ENCODE measurements at regions not wholly inside any gene's neighbourhood (a gene's known extent, or its start where the extent isn't known, plus 50 kb on each side); places are given as distances from the start of the nearest gene placed in this dataset.
A peak's percentile ranks its signal among the peaks of the same experiment; 100 is the strongest.

DNA sequence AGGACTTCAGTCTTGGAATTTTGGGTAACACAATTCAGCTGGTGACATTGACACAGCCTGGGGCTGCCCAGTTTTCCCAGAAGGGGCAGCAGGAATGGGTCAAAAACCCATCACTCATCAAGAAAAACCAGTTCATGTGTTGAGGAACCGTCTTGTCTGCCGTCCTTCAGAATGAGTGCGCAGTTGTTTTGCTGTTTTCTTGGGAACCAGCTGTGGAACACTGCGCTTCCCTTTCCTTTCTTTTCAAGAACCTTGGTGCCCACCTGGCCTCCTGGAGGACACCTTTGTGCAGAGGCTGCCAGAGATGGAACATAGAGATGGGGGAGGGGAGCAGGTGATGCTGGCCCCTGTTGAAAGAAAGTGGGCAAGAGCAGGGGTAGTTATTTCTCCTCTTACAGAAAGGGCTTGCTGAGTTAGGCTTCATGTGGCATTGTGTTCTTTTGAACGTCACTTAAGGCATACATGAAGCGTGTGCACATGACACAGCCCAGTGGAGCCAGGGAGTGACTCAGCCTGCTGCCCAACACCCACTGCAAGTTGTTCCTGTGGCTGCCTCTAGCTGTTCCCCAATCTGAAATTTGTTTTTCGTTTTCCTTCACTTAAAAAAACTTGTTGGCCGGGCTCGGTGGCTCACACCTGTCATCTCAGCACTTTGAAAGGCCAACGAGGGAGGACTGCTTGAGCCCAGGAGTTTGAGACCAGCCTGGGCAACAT lies 87.4 kb upstream of the TNS3 start:
- no peaks in the 10 kb centered on the region for H3K36me3 ChIP-seq (ENCODE audit: insufficient read depth, low read length)
- no peak overlapping the region for H2AFZ ChIP-seq (ENCODE audit: low read length)
- H3K9me3 ChIP-seq (ENCODE audit: low read length), result peaks cover 3% of the 10 kb centered on the region; the same call in 1 of the 2 replicates
- no peaks in the 10 kb centered on the region for H4K20me1 ChIP-seq (ENCODE audit: insufficient read depth, low read length)
- peak overlapping the region; percentile 58 for H3K9ac ChIP-seq (ENCODE audit: low read length)
- H3K4me2 ChIP-seq (ENCODE audit: low read length), result peak overlapping the region; percentile 33
- no peaks in the 10 kb centered on the region for H3K9me2 ChIP-seq (ENCODE audit: low read depth, low read length)
- H3K27ac ChIP-seq (ENCODE audit: low read depth, low read length, poor library complexity, severe bottlenecking), result peak overlapping the region; percentile 98
- no peaks in the 10 kb centered on the region for H3K79me2 ChIP-seq (ENCODE audit: insufficient read depth, low read length)
- TF ChIP-seq EZH2 (IDR thresholded peaks at IDR 0.05; ENCODE audit: borderline replicate concordance, low read length), result no peak
- TF ChIP-seq, protein P1, sequence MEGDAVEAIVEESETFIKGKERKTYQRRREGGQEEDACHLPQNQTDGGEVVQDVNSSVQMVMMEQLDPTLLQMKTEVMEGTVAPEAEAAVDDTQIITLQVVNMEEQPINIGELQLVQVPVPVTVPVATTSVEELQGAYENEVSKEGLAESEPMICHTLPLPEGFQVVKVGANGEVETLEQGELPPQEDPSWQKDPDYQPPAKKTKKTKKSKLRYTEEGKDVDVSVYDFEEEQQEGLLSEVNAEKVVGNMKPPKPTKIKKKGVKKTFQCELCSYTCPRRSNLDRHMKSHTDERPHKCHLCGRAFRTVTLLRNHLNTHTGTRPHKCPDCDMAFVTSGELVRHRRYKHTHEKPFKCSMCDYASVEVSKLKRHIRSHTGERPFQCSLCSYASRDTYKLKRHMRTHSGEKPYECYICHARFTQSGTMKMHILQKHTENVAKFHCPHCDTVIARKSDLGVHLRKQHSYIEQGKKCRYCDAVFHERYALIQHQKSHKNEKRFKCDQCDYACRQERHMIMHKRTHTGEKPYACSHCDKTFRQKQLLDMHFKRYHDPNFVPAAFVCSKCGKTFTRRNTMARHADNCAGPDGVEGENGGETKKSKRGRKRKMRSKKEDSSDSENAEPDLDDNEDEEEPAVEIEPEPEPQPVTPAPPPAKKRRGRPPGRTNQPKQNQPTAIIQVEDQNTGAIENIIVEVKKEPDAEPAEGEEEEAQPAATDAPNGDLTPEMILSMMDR (IDR thresholded peaks at IDR 0.05; ENCODE audit: low read length), result no peak
- H3K4me1 ChIP-seq (ENCODE audit: insufficient read depth, low read length, severe bottlenecking), result peaks cover 74% of the 10 kb centered on the region
- no peaks in the 10 kb centered on the region for H3K27me3 ChIP-seq (ENCODE audit: insufficient read depth, low read length)
- peaks cover 4% of the 10 kb centered on the region; the same call in 1 of the 2 replicates for H3F3A ChIP-seq (ENCODE audit: insufficient read depth, low read length)
- H3K4me3 ChIP-seq (ENCODE audit: low read depth, low read length, poor library complexity, severe bottlenecking), result no peak overlapping the region

DNA sequence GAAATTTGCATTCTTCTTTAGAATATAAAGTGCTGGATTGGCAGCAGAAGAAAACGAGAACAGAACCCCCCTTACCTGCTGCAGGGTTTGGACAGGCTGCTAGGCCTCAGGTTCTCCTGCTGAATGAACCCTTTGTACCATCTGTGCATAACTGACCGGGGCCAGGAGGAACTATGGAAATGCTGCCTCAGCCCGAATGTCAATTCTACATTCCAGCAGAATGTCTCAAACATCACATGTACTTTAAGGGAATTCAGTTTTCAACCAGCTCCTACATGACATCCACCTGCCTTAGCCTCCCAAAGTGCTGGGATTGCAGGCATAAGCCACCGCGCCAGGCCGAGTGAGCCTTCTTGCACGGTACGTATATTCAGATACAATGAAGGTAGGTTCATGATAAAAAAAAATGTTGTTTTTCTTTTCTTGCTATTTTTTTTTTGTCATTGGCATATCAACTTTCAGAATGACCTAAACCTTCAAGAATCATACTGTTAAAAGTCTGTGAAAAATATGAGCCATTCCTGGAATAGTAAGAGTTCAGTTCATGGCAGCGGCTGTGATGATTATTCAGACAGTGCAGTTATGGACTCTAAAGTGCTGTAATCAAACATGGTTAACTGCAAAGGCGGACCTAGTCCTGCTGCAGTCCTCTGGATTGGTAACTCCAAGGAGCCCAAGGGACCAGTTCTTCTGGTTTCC lies 84.4 kb upstream of the TNS3 start:
- Histone ChIP-seq H3K9me2 (ENCODE audit: low read depth, low read length) (no peaks in the 10 kb centered on the region), H3K79me2 (ENCODE audit: insufficient read depth, low read length) (no peaks in the 10 kb centered on the region), H3F3A (ENCODE audit: insufficient read depth, low read length) (no peaks in the 10 kb centered on the region; the same call in 1 of the 2 replicates), H3K4me3 (ENCODE audit: low read depth, low read length, poor library complexity, severe bottlenecking) (no peak overlapping the region), H3K27ac (ENCODE audit: low read depth, low read length, poor library complexity, severe bottlenecking) (peak overlapping the region; percentile 30), H3K4me2 (ENCODE audit: low read length) (no peak overlapping the region), H3K27me3 (ENCODE audit: insufficient read depth, low read length) (no peaks in the 10 kb centered on the region), H3K4me1 (ENCODE audit: insufficient read depth, low read length, severe bottlenecking) (peaks cover 53% of the 10 kb centered on the region), H3K9me3 (ENCODE audit: low read length) (peaks cover 3% of the 10 kb centered on the region; the same call in 1 of the 2 replicates), H3K9ac (ENCODE audit: low read length) (no peak overlapping the region), H4K20me1 (ENCODE audit: insufficient read depth, low read length) (no peaks in the 10 kb centered on the region), H2AFZ (ENCODE audit: low read length) (no peak overlapping the region), H3K36me3 (ENCODE audit: insufficient read depth, low read length) (no peaks in the 10 kb centered on the region)
- TF ChIP-seq, protein P1 (IDR thresholded peaks at IDR 0.05; ENCODE audit: low read length), result no peak
- no peak for TF ChIP-seq EZH2 (IDR thresholded peaks at IDR 0.05; ENCODE audit: borderline replicate concordance, low read length)

DNA sequence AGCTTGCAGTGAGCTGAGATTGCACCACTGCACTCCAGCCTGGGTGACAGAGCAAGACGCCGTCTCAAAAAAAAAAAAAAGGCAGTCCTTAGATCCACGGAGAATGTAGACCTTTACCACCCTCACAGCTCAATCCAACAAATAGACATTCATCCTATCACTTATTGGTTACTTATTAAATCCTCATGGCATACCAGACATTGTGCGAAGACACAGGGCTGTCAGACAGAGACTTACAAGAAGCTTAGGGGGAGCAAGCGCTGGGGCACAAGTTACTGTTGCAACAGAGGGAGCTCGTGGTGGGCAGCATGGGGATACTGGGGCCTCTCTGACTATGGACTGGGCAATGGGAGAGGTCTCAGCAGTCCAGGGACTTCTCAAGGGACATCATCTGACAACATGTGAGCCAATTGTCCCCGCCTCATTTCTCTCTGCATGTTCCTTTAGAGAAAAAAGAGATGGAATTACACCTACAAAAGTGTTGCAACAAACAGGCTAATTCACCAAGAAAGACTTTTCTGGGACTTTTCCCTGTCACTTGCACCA lies 82.8 kb upstream of the TNS3 start:
- no peak overlapping the region for H2AFZ ChIP-seq (ENCODE audit: low read length)
- no peaks in the 10 kb centered on the region for H3K36me3 ChIP-seq (ENCODE audit: insufficient read depth, low read length)
- H3K79me2 ChIP-seq (ENCODE audit: insufficient read depth, low read length), result no peaks in the 10 kb centered on the region
- H3K9ac ChIP-seq (ENCODE audit: low read length), result no peak overlapping the region
- no peak overlapping the region; the same call in 1 of the 2 replicates for H3K4me2 ChIP-seq (ENCODE audit: low read length)
- peaks cover 43% of the 10 kb centered on the region for H3K4me1 ChIP-seq (ENCODE audit: insufficient read depth, low read length, severe bottlenecking)
- peaks cover 3% of the 10 kb centered on the region; the same call in 1 of the 2 replicates for H3K9me3 ChIP-seq (ENCODE audit: low read length)
- H3K27ac ChIP-seq (ENCODE audit: low read depth, low read length, poor library complexity, severe bottlenecking), result peak overlapping the region; percentile 30
- H3K4me3 ChIP-seq (ENCODE audit: low read depth, low read length, poor library complexity, severe bottlenecking), result no peak overlapping the region
- no peaks in the 10 kb centered on the region for H3K9me2 ChIP-seq (ENCODE audit: low read depth, low read length)
- no peak for TF ChIP-seq EZH2 (IDR thresholded peaks at IDR 0.05; ENCODE audit: borderline replicate concordance, low read length)
- TF ChIP-seq, protein P1 (IDR thresholded peaks at IDR 0.05; ENCODE audit: low read length), result no peak
- no peaks in the 10 kb centered on the region; the same call in 1 of the 2 replicates for H3F3A ChIP-seq (ENCODE audit: insufficient read depth, low read length)
- H3K27me3 ChIP-seq (ENCODE audit: insufficient read depth, low read length), result no peaks in the 10 kb centered on the region
- no peaks in the 10 kb centered on the region for H4K20me1 ChIP-seq (ENCODE audit: insufficient read depth, low read length)

All from OCI-LY1 (cell line).